ENCODE measurements at regions not wholly inside any gene's neighbourhood (a gene's known extent, or its start where the extent isn't known, plus 50 kb on each side); places are given as distances from the start of the nearest gene placed in this dataset.

GRCh38 chr17:72417627-72418026 lies 296.8 kb downstream of the SOX9 start:
- TF ChIP-seq CTCF (IDR thresholded peaks at IDR 0.05), result no peak
- no peak for TF ChIP-seq POLR2AphosphoS5 (IDR thresholded peaks at IDR 0.05; ENCODE audit: insufficient read depth in 1 of 2, low read depth in 1 of 2)
- no peak for TF ChIP-seq POLR2A (IDR thresholded peaks at IDR 0.05)

Measured in vagina (tissue), 2 donors.